ENCODE measurements at regions not wholly inside any gene's neighbourhood (a gene's known extent, or its start where the extent isn't known, plus 50 kb on each side); places are given as distances from the start of the nearest gene placed in this dataset.

GRCh38 chr13:111422348-111422747, 101.9 kb downstream of the TEX29 start:
- TF ChIP-seq CTCF (IDR thresholded peaks at IDR 0.05; ENCODE audit: low read depth, low read length), result no peak
- no peak overlapping the region for H3K4me3 ChIP-seq (ENCODE audit: low read depth, low read length)

- TF ChIP-seq CTCF (IDR thresholded peaks at IDR 0.05; ENCODE audit: low read depth, low read length), result no peak
- H3K4me3 ChIP-seq (ENCODE audit: low read depth, low read length), result no peak overlapping the region
Observed at GRCh38 chr13:111423168-111423785, 102.8 kb downstream of the TEX29 start.

DNA sequence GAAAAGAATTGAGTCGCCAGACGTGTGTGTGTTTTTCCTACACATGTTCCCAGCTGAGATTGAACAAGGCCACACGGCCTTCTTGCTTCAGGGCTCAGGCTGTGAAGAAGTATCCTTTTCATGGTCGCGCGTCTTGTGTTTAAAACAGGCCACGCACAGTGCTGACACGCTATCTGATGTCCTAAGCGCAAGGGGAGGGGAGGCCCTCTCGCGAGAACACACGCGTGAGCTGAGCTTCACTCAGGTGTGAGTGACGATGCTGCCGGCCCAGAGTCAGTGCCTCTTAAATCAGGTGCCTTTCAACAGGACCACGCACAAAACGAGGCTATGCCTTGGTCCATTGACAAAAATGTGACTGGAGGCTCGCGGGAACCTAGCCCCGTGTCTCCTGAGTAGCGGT, 103.7 kb downstream of the TEX29 start:
- H3K4me3 ChIP-seq (ENCODE audit: low read depth, low read length), result no peak overlapping the region
- no peak for TF ChIP-seq CTCF (IDR thresholded peaks at IDR 0.05; ENCODE audit: low read depth, low read length)

DNA sequence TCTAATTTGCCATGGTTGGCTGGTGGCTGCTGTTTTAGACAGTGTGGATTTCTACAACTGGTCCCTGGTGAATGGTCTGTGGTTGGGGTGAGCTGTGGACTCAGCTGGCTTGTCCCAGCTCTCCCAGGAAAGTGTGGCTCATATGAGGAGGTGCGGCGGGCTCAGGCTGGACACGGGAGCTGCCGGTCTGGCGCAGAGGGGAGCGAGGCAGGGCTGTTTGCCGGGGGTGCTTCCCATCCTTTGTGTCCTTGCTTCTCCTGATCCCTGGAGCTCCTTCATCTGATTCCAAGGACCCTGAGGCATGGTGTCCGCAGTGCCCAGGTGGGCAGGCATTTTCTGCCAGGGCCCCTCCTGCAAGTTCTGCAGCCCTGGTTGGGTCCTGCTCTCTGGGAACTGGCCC, 104.9 kb downstream of the TEX29 start:
- TF ChIP-seq CTCF (IDR thresholded peaks at IDR 0.05; ENCODE audit: low read depth, low read length), result no peak
- H3K4me3 ChIP-seq (ENCODE audit: low read depth, low read length), result no peak overlapping the region

GRCh38 chr13:111429064-111429558, 108.7 kb downstream of the TEX29 start:
- peak; percentile 63 for TF ChIP-seq CTCF (IDR thresholded peaks at IDR 0.05; ENCODE audit: low read depth, low read length)
- no peak overlapping the region for H3K4me3 ChIP-seq (ENCODE audit: low read depth, low read length)

DNA sequence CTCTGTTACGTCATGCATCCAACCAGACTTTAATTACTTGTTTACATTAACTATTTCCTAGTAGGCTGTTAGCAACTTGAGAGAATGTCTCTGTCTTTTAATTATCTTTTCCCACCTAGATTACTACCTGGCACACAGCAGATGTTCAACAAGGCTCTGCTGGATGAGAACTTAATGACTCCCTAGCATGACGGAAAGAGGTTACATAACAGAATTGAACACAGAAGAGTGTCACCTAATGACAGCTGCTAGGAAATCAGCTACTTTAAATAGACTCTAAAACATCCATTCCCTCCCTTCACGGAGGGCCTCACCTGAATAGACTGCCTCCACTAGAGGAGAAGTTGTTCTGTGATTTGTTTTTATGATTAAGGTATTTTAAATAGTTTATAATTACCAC, 110.8 kb downstream of the TEX29 start:
- no peak overlapping the region for H3K4me3 ChIP-seq (ENCODE audit: low read depth, low read length)
- TF ChIP-seq CTCF (IDR thresholded peaks at IDR 0.05; ENCODE audit: low read depth, low read length), result no peak

GRCh38 chr13:111434578-111435159, 114.2 kb downstream of the TEX29 start:
- no peak overlapping the region for H3K4me3 ChIP-seq (ENCODE audit: low read depth, low read length)
- TF ChIP-seq CTCF (IDR thresholded peaks at IDR 0.05; ENCODE audit: low read depth, low read length), result no peak

Data from WI38 (cell line).